OCI-LY7 (cell line): ENCODE measurements at regions not wholly inside any gene's neighbourhood (a gene's known extent, or its start where the extent isn't known, plus 50 kb on each side); places are given as distances from the start of the nearest gene placed in this dataset.

ENCODE experiments used
- EZH2phosphoT487 ChIP-seq: fragments of 200-600 bp; sonication (generic); IDR thresholded peaks from 2 replicates; pipeline ENCODE4 v1.6.1; 2018; ENCODE audit warnings: low read depth, borderline replicate concordance, mild to moderate bottlenecking, mixed run types, antibody characterized with exemption, low read length, moderate library complexity, mixed read lengths
- TF ChIP-seq, protein P1 (sequence below): fragments of 200-600 bp; sonication (generic); conservative IDR thresholded peaks from 2 replicates; pipeline ENCODE4 v1.5.1; 2014; ENCODE audit warnings: mild to moderate bottlenecking, antibody characterized with exemption, low read length, moderate library complexity, mixed read lengths

DNA sequence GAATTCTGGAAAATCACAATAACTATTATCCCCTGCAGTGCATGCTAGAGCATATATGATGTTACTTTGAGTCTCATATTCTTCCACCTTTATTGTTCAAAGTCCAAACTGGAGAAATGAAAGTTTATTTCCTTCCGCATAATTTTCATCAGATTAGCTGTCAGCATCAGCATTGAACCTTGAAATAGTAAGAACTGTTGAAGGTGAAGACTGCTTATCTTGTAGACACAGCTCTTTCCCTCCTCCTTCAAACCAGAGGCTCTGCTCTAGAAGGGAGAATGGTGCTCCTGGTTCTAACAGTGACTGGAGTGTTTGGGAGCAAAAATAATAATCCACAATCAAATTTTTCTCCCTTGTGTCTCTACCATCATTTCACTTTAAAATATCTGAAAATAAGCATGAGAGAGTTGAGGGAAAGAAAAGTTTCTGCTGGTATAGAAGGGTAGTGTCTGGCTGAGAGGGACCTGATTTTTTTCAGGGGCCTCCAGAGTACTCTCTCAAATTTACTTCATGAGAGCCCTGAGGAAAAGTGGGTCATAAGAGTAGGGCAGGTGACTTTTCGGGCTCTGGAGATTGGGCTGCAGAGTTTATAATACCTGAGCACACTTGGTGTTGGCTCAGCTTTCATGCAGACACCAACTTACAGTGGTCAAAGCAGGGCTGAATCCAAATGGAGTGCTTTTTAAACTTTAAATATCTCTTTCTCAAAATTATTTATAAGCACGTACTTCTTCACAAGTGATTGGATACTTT lies 170.4 kb downstream of the ZDHHC21 start:
- TF ChIP-seq, protein P1, sequence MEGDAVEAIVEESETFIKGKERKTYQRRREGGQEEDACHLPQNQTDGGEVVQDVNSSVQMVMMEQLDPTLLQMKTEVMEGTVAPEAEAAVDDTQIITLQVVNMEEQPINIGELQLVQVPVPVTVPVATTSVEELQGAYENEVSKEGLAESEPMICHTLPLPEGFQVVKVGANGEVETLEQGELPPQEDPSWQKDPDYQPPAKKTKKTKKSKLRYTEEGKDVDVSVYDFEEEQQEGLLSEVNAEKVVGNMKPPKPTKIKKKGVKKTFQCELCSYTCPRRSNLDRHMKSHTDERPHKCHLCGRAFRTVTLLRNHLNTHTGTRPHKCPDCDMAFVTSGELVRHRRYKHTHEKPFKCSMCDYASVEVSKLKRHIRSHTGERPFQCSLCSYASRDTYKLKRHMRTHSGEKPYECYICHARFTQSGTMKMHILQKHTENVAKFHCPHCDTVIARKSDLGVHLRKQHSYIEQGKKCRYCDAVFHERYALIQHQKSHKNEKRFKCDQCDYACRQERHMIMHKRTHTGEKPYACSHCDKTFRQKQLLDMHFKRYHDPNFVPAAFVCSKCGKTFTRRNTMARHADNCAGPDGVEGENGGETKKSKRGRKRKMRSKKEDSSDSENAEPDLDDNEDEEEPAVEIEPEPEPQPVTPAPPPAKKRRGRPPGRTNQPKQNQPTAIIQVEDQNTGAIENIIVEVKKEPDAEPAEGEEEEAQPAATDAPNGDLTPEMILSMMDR, result no peak
- TF ChIP-seq EZH2phosphoT487, result no peak
